Osteoblast (primary cell): ENCODE measurements at regions not wholly inside any gene's neighbourhood (a gene's known extent, or its start where the extent isn't known, plus 50 kb on each side); places are given as distances from the start of the nearest gene placed in this dataset.

Experiments
- DNase-seq: peaks from one replicate; pipeline ENCODE4 v3.0.0; 2011; ENCODE audit warnings: low spot score, mixed read lengths; ENCODE audit not compliant: insufficient read length; ENCODE audit errors: missing footprints
- H2AFZ ChIP-seq: 2 replicates; pipeline ENCODE4 v1.6.0; 2011; ENCODE audit warnings: mild to moderate bottlenecking, low read length
- H3K27ac ChIP-seq: 2 replicates; pipeline ENCODE4 v1.5.1; 2011; ENCODE audit warnings: mild to moderate bottlenecking, low read depth, low read length, moderate library complexity
- H3K27me3 ChIP-seq: 2 replicates; pipeline ENCODE4 v1.6.0; 2012; ENCODE audit warnings: mild to moderate bottlenecking, control low read depth, inconsistent platforms, low read length, moderate library complexity; ENCODE audit not compliant: insufficient read depth
- H3K36me3 ChIP-seq: 2 replicates; pipeline ENCODE4 v1.5.1; 2011; ENCODE audit warnings: mild to moderate bottlenecking, low read length, control low read depth, moderate library complexity; ENCODE audit not compliant: insufficient read depth
- H3K4me1 ChIP-seq: 2 replicates; pipeline ENCODE4 v1.5.1; 2011; ENCODE audit warnings: mild to moderate bottlenecking, low read length, control low read depth, moderate library complexity; ENCODE audit not compliant: insufficient read depth
- H3K4me2 ChIP-seq: 2 replicates; pipeline ENCODE4 v1.6.0; 2011; ENCODE audit warnings: mild to moderate bottlenecking, low read length; ENCODE audit not compliant: insufficient read depth
- H3K4me3 ChIP-seq: fragments of 200-600 bp; sonication (generic); 3 replicates; pipeline ENCODE4 v1.5.1; 2012; ENCODE audit warnings: mild to moderate bottlenecking, low read length, inconsistent platforms; ENCODE audit not compliant: insufficient read depth
- H3K79me2 ChIP-seq: 2 replicates; pipeline ENCODE4 v1.6.0; 2012; ENCODE audit warnings: mild to moderate bottlenecking, low read length, control low read depth, inconsistent platforms; ENCODE audit not compliant: insufficient read depth
- H3K9me3 ChIP-seq: 2 replicates; pipeline ENCODE4 v1.5.1; 2011; ENCODE audit warnings: low read depth, low read length, control low read depth
- H4K20me1 ChIP-seq: 2 replicates; pipeline ENCODE4 v1.6.0; 2012; ENCODE audit warnings: mild to moderate bottlenecking, low read length, control low read depth; ENCODE audit not compliant: insufficient read depth
- CTCF ChIP-seq: IDR thresholded peaks from 2 replicates; pipeline ENCODE4 v1.5.1; 2011; ENCODE audit warnings: mild to moderate bottlenecking, low read depth, low read length, moderate library complexity; ENCODE audit errors: extremely low read depth

- no peaks in the 10 kb centered on the region for H3K36me3 ChIP-seq
- no peak overlapping the region for H3K27ac ChIP-seq
- H3K4me3 ChIP-seq = no peak overlapping the region
- no peaks in the 10 kb centered on the region for H4K20me1 ChIP-seq
- no peaks in the 10 kb centered on the region for H3K79me2 ChIP-seq
- no peaks in the 10 kb centered on the region for H3K27me3 ChIP-seq
- no peak for DNase-seq
- H2AFZ ChIP-seq = no peak overlapping the region
- H3K9me3 ChIP-seq = no peaks in the 10 kb centered on the region
- no peak for TF ChIP-seq CTCF
- no peaks in the 10 kb centered on the region for H3K4me1 ChIP-seq
- H3K4me2 ChIP-seq = no peak overlapping the region
These were observed 331.5 kb upstream of the NPVF start for GRCh38 chr7:25559581-25560367.

GRCh38 chr7:25562673-25563182, 334.4 kb upstream of the NPVF start:
- H3K9me3 ChIP-seq = no peaks in the 10 kb centered on the region
- DNase-seq = no peak
- no peaks in the 10 kb centered on the region for H3K36me3 ChIP-seq
- no peak overlapping the region for H3K4me2 ChIP-seq
- no peak overlapping the region for H2AFZ ChIP-seq
- H3K4me1 ChIP-seq = no peaks in the 10 kb centered on the region
- no peaks in the 10 kb centered on the region for H3K79me2 ChIP-seq
- H3K27ac ChIP-seq = no peak overlapping the region
- no peak overlapping the region for H3K4me3 ChIP-seq
- no peaks in the 10 kb centered on the region for H3K27me3 ChIP-seq
- H4K20me1 ChIP-seq = no peaks in the 10 kb centered on the region
- TF ChIP-seq CTCF = no peak

GRCh38 chr7:25565002-25565401, 336.7 kb upstream of the NPVF start:
- Histone ChIP-seq H4K20me1 (no peaks in the 10 kb centered on the region), H3K4me1 (no peaks in the 10 kb centered on the region), H3K4me2 (no peak overlapping the region), H3K4me3 (no peak overlapping the region), H3K36me3 (no peaks in the 10 kb centered on the region), H2AFZ (peak overlapping the region; percentile 12), H3K27ac (no peak overlapping the region), H3K79me2 (no peaks in the 10 kb centered on the region), H3K9me3 (no peaks in the 10 kb centered on the region), H3K27me3 (no peaks in the 10 kb centered on the region)
- DNase-seq = no peak
- TF ChIP-seq CTCF = no peak

- peak; percentile 100 for TF ChIP-seq CTCF
- no peak overlapping the region for H3K27ac ChIP-seq
- DNase-seq = peak; percentile 45
- H2AFZ ChIP-seq = no peak overlapping the region
- no peaks in the 10 kb centered on the region for H3K36me3 ChIP-seq
- no peaks in the 10 kb centered on the region for H3K27me3 ChIP-seq
- no peaks in the 10 kb centered on the region for H4K20me1 ChIP-seq
- H3K4me1 ChIP-seq = no peaks in the 10 kb centered on the region
- H3K9me3 ChIP-seq = no peaks in the 10 kb centered on the region
- H3K4me2 ChIP-seq = no peak overlapping the region
- H3K4me3 ChIP-seq = no peak overlapping the region
- H3K79me2 ChIP-seq = no peaks in the 10 kb centered on the region
These were observed 337.7 kb upstream of the NPVF start for GRCh38 chr7:25565949-25566348.
